ENCODE measurements at regions not wholly inside any gene's neighbourhood (a gene's known extent, or its start where the extent isn't known, plus 50 kb on each side); places are given as distances from the start of the nearest gene placed in this dataset.

GRCh38 chr2:136487421-136487820 is 277.9 kb upstream of the THSD7B start:
- no peak for DNase-seq (ENCODE audit: low read depth, low spot score)
- Histone ChIP-seq H4K20me1 (ENCODE audit: control insufficient read depth, extremely low read depth, insufficient read depth, low read length) (no peaks in the 10 kb centered on the region), H2AFZ (ENCODE audit: control insufficient read depth, low read length) (no peak overlapping the region), H3K27me3 (ENCODE audit: control insufficient read depth, extremely low read depth, insufficient read depth, low read length) (no peaks in the 10 kb centered on the region), H3K9me1 (ENCODE audit: control insufficient read depth, extremely low read depth, insufficient read depth, low read length) (no peaks in the 10 kb centered on the region), H3K27ac (ENCODE audit: control insufficient read depth, insufficient read depth, low read length) (no peak overlapping the region), H3K4me3 (ENCODE audit: control insufficient read depth in 2 of 3, extremely low read depth in 1 of 3, insufficient read depth in 2 of 3, low read depth in 1 of 3, low read length in 3 of 3) (no peak overlapping the region), H3K79me2 (ENCODE audit: control insufficient read depth, insufficient read depth, low read length) (no peaks in the 10 kb centered on the region), H3K4me1 (ENCODE audit: control insufficient read depth, extremely low read depth, insufficient read depth, low read length) (no peaks in the 10 kb centered on the region), H3K9me3 (ENCODE audit: control insufficient read depth, low read depth, low read length) (no peaks in the 10 kb centered on the region), H3K4me2 (ENCODE audit: control insufficient read depth, extremely low read depth, insufficient read depth, low read depth, low read length) (no peak overlapping the region), H3K36me3 (ENCODE audit: control insufficient read depth in 2 of 2, extremely low read depth in 1 of 2, insufficient read depth in 2 of 2, low read length in 2 of 2) (no peaks in the 10 kb centered on the region), H3K9ac (ENCODE audit: control insufficient read depth, extremely low read depth, insufficient read depth, low read length) (no peak overlapping the region)
- TF ChIP-seq CTCF (optimal IDR thresholded peaks at IDR 0.05 in 1 of 3, IDR thresholded peaks at IDR 0.05 in 1 of 3, conservative IDR thresholded peaks at IDR 0.05 in 1 of 3; ENCODE audit: extremely low read depth in 1 of 3, insufficient read depth in 2 of 3, low read length in 3 of 3) (no peak), EZH2 (IDR thresholded peaks at IDR 0.05; ENCODE audit: low read length) (no peak)
- FAIRE-seq, result no peak
- dilution Hi-C loops (cut with MboI; ENCODE audit: extremely low pct_ligation_motif_present, low sequenced_read_pairs), result no loop called here

GRCh38 chr2:136486115-136486514 is 279.2 kb upstream of the THSD7B start:
- no peaks in the 10 kb centered on the region for H3K36me3 ChIP-seq (ENCODE audit: control insufficient read depth in 2 of 2, extremely low read depth in 1 of 2, insufficient read depth in 2 of 2, low read length in 2 of 2)
- H3K9me1 ChIP-seq (ENCODE audit: control insufficient read depth, extremely low read depth, insufficient read depth, low read length), result no peaks in the 10 kb centered on the region
- no peaks in the 10 kb centered on the region for H4K20me1 ChIP-seq (ENCODE audit: control insufficient read depth, extremely low read depth, insufficient read depth, low read length)
- H3K27ac ChIP-seq (ENCODE audit: control insufficient read depth, insufficient read depth, low read length), result no peak overlapping the region
- H3K4me3 ChIP-seq (ENCODE audit: control insufficient read depth in 2 of 3, extremely low read depth in 1 of 3, insufficient read depth in 2 of 3, low read depth in 1 of 3, low read length in 3 of 3), result no peak overlapping the region
- H3K27me3 ChIP-seq (ENCODE audit: control insufficient read depth, extremely low read depth, insufficient read depth, low read length), result no peaks in the 10 kb centered on the region
- no peak for FAIRE-seq
- H3K79me2 ChIP-seq (ENCODE audit: control insufficient read depth, insufficient read depth, low read length), result no peaks in the 10 kb centered on the region
- H3K4me1 ChIP-seq (ENCODE audit: control insufficient read depth, extremely low read depth, insufficient read depth, low read length), result no peaks in the 10 kb centered on the region
- DNase-seq (ENCODE audit: low read depth, low spot score), result no peak
- dilution Hi-C loops (cut with MboI; ENCODE audit: extremely low pct_ligation_motif_present, low sequenced_read_pairs), result no loop called here
- H3K9me3 ChIP-seq (ENCODE audit: control insufficient read depth, low read depth, low read length), result no peaks in the 10 kb centered on the region
- H3K4me2 ChIP-seq (ENCODE audit: control insufficient read depth, extremely low read depth, insufficient read depth, low read depth, low read length), result no peak overlapping the region
- H3K9ac ChIP-seq (ENCODE audit: control insufficient read depth, extremely low read depth, insufficient read depth, low read length), result no peak overlapping the region
- TF ChIP-seq CTCF (optimal IDR thresholded peaks at IDR 0.05 in 1 of 3, IDR thresholded peaks at IDR 0.05 in 1 of 3, conservative IDR thresholded peaks at IDR 0.05 in 1 of 3; ENCODE audit: extremely low read depth in 1 of 3, insufficient read depth in 2 of 3, low read length in 3 of 3), result no peak
- TF ChIP-seq EZH2 (IDR thresholded peaks at IDR 0.05; ENCODE audit: low read length), result no peak
- H2AFZ ChIP-seq (ENCODE audit: control insufficient read depth, low read length), result no peak overlapping the region

All from keratinocyte (primary cell).